HepG2 (cell line): ENCODE measurements at regions not wholly inside any gene's neighbourhood (a gene's known extent, or its start where the extent isn't known, plus 50 kb on each side); places are given as distances from the start of the nearest gene placed in this dataset.

Source experiments
- ATAC-seq: fragments of 200-7000 bp; cut with Tn5 transposase; 3 replicates; pipeline ENCODE4 v1.9.1; 2020; ENCODE audit warnings: mild to moderate bottlenecking, moderate library complexity
- BruUV-seq: library from RNA; stranded (reverse); fragments of 400-500 nt; replicated peaks from 2 replicates; lab custom pipeline; 2021; lab: Mats Ljungman, UMichigan
- CTCF ChIA-PET: fragments of 300-600 bp; formaldehyde crosslinking; extraction: SDS; loops from one replicate; lab custom pipeline; 2021; ENCODE audit warnings: low total read pairs, inconsistent platforms, low intra/inter-chr PET ratio; lab: Yijun Ruan, JAX
- POLR2A ChIA-PET: fragments of 350-600 bp; sonication (Branson Sonifier 250); formaldehyde crosslinking; loops from one replicate; lab custom pipeline; 2020; ENCODE audit warnings: antibody characterized with exemption, inconsistent platforms; lab: Yijun Ruan, JAX
- DNase-seq: peaks from one replicate; pipeline ENCODE4 v3.0.0-alpha.2; 2015; ENCODE audit warnings: low spot score
- FAIRE-seq: peaks from 3 replicates; lab custom pipeline; 2011; peaks lifted over from hg19 to GRCh38; lab: Jason Lieb, UNC
- H2AFZ ChIP-seq: one replicate; pipeline ENCODE4 v1.6.1; 2011; ENCODE audit warnings: low read length, inconsistent platforms
- H3K27ac ChIP-seq: fragments of 300-600 bp; 3 replicates; pipeline ENCODE4 v1.8.0; 2011; ENCODE audit warnings: mixed run types, mild to moderate bottlenecking, mixed read lengths, low read length, inconsistent platforms; ENCODE audit not compliant: insufficient read depth; ENCODE audit errors: extremely low read length
- H3K27me3 ChIP-seq, 2 experiments: fragments of 200-600 bp in 1 of 2; 2 replicates in 1 of 2; 3 replicates in 1 of 2; pipeline versions ENCODE4 v1.6.0 to v1.8.0; 2011; ENCODE audit warnings: low read length in 2 of 2, mild to moderate bottlenecking in 2 of 2, moderate library complexity in 2 of 2, inconsistent platforms in 1 of 2; ENCODE audit not compliant: insufficient read depth in 2 of 2, control insufficient read depth in 1 of 2
- H3K36me3 ChIP-seq, 2 experiments: fragments of 200-600 bp in 1 of 2; replicated peaks in 1 of 2; 2 replicates in 1 of 2; 3 replicates in 1 of 2; pipeline versions ENCODE4 v1.5.1 to v1.8.0; 2011; ENCODE audit warnings: low read length in 2 of 2, inconsistent platforms in 1 of 2; ENCODE audit not compliant: insufficient read depth in 2 of 2, control insufficient read depth in 1 of 2
- H3K4me1 ChIP-seq: 2 replicates; pipeline ENCODE4 v1.5.1; 2012; ENCODE audit warnings: low read length, inconsistent platforms; ENCODE audit not compliant: insufficient read depth
- H3K4me2 ChIP-seq: 2 replicates; pipeline ENCODE4 v1.6.0; 2011; ENCODE audit warnings: low read depth, low read length, inconsistent platforms
- H3K4me3 ChIP-seq, 3 experiments: fragments of 200-600 bp in 1 of 3; sonication (generic), shearing (Covaris generic) in 1 of 3; replicated peaks in 1 of 3; 2 replicates each; pipeline ENCODE4 v1.5.1; 2011 to 2016; ENCODE audit warnings: low read length in 3 of 3, inconsistent platforms in 2 of 3, low read depth in 2 of 3, mild to moderate bottlenecking in 2 of 3, control low read depth in 1 of 3, mixed read lengths in 1 of 3; ENCODE audit not compliant: insufficient read depth in 1 of 3
- H3K79me2 ChIP-seq: one replicate; pipeline ENCODE4 v1.6.1; 2011; ENCODE audit warnings: low read length, inconsistent platforms; ENCODE audit not compliant: insufficient read depth
- H3K9ac ChIP-seq: 2 replicates; pipeline ENCODE4 v1.6.0; 2011; ENCODE audit warnings: mild to moderate bottlenecking, low read depth, low read length, inconsistent platforms; ENCODE audit not compliant: insufficient read depth
- H3K9me3 ChIP-seq: 2 replicates; pipeline ENCODE4 v1.5.1; 2012; ENCODE audit warnings: mild to moderate bottlenecking, low read length
- H4K20me1 ChIP-seq: 2 replicates; pipeline ENCODE4 v1.6.0; 2011; ENCODE audit warnings: inconsistent platforms, mild to moderate bottlenecking, low read length, moderate library complexity; ENCODE audit not compliant: insufficient read depth
- MYC ChIP-seq: sonication (generic); formaldehyde crosslinking; IDR thresholded peaks from 2 replicates; pipeline ENCODE4 v1.9.0; 2021; ENCODE audit warnings: missing genetic modification reagents, borderline replicate concordance
- ZNF7 ChIP-seq: IDR thresholded peaks from 2 replicates; pipeline ENCODE4 v1.6.1; 2016; ENCODE audit warnings: missing biosample characterization, missing genetic modification reagents
- ZNF776 ChIP-seq: sonication (generic); formaldehyde crosslinking; IDR thresholded peaks from 2 replicates; pipeline ENCODE4 v1.4.0; 2020; ENCODE audit warnings: mild to moderate bottlenecking, missing genetic modification reagents
- WGBS: methylation state at CpG from one replicate; pipeline ENCODE4 v1.1.6; 2017; ENCODE audit warnings: low lambda C conversion rate; 5-methylcytosine and 5-hydroxymethylcytosine counted together
- in situ Hi-C: cut with HindIII; loops from 2 replicates; pipeline ENCODE4 v1.10.0; 2017; ENCODE audit warnings: low pct_unique_long_range_greater_than_20kb; ENCODE audit not compliant: extremely low pct_ligation_motif_present
- intact Hi-C: fragments of 100-400 bp; cut with micrococcal nuclease; formaldehyde crosslinking; loops from one replicate; pipeline ENCODE4 v1.10.0; 2022; ENCODE audit not compliant: unreplicated experiment
- TF ChIP-seq, protein P1 (sequence below): sonication (generic); formaldehyde crosslinking; IDR thresholded peaks from 2 replicates; pipeline ENCODE4 v1.4.0; 2020; ENCODE audit warnings: missing genetic modification reagents, borderline replicate concordance
- TF ChIP-seq, protein P2 (sequence below): sonication (generic); formaldehyde crosslinking; IDR thresholded peaks from 2 replicates; pipeline ENCODE4 v1.8.0; 2023; ENCODE audit warnings: mild to moderate bottlenecking, missing genetic modification reagents
- TF ChIP-seq, protein P3 (sequence below): sonication (generic); formaldehyde crosslinking; conservative IDR thresholded peaks from 2 replicates; pipeline ENCODE4 v1.4.0; 2020; ENCODE audit warnings: missing genetic modification reagents

DNA sequence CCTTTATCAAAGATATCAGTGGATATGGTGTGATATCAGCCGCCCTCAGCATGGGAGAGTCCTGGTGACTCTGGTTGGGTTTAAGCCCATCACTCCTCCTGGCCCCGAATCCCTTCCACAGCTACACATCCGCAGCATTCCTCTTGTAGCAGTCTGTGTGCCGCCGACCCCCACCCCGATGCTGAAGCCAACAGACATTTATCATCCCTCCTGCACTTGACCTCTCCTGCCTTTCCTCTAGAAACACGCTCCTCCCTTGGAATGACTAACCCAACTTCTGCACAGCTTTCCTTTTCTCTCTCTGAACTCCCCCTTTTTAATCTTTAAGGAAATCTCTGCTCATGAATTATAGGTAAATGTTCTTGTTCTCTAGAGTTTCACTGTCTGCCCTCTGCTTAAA lies 250.9 kb upstream of the FOXN3 start:
- Histone ChIP-seq H3K27me3 (no peaks in the 10 kb centered on the region), H3K4me3 (no peak overlapping the region), H3K9me3 (peaks cover 5% of the 10 kb centered on the region; the same call in 1 of the 2 replicates), H3K36me3 (no peaks in the 10 kb centered on the region), H3K79me2 (no peaks in the 10 kb centered on the region), H4K20me1 (no peaks in the 10 kb centered on the region), H3K4me2 (no peak overlapping the region), H3K9ac (no peak overlapping the region), H3K4me1 (peaks cover 20% of the 10 kb centered on the region), H3K27ac (no peak overlapping the region), H2AFZ (no peak overlapping the region)
- in situ Hi-C loops (no loop called here), intact Hi-C loops (no loop called here)
- ChIA-PET CTCF (no interaction called here), POLR2A (no interaction called here)
- no TSS peak for BruUV-seq
- DNase-seq (no peak), ATAC-seq (no peak), FAIRE-seq (no peak)
- WGBS, result 76% methylated on average over 7 of the region's 7 CpGs
- TF ChIP-seq, protein P1, sequence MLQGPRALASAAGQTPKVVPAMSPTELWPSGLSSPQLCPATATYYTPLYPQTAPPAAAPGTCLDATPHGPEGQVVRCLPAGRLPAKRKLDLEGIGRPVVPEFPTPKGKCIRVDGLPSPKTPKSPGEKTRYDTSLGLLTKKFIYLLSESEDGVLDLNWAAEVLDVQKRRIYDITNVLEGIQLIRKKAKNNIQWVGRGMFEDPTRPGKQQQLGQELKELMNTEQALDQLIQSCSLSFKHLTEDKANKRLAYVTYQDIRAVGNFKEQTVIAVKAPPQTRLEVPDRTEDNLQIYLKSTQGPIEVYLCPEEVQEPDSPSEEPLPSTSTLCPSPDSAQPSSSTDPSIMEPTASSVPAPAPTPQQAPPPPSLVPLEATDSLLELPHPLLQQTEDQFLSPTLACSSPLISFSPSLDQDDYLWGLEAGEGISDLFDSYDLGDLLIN (CRISPR knock-in tag), result no peak
- TF ChIP-seq ZNF776 (CRISPR knock-in tag) (no peak), MYC (CRISPR knock-in tag) (no peak), ZNF7 (no peak)
- TF ChIP-seq, protein P2, sequence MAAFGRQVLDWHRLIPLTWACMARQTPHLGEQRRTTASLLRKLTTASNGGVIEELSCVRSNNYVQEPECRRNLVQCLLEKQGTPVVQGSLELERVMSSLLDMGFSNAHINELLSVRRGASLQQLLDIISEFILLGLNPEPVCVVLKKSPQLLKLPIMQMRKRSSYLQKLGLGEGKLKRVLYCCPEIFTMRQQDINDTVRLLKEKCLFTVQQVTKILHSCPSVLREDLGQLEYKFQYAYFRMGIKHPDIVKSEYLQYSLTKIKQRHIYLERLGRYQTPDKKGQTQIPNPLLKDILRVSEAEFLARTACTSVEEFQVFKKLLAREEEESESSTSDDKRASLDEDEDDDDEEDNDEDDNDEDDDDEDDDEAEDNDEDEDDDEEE (CRISPR knock-in tag), result no peak
- TF ChIP-seq, protein P3, sequence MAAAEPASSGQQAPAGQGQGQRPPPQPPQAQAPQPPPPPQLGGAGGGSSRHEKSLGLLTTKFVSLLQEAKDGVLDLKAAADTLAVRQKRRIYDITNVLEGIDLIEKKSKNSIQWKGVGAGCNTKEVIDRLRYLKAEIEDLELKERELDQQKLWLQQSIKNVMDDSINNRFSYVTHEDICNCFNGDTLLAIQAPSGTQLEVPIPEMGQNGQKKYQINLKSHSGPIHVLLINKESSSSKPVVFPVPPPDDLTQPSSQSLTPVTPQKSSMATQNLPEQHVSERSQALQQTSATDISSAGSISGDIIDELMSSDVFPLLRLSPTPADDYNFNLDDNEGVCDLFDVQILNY (CRISPR knock-in tag), result no peak
